ENCODE measurements at regions not wholly inside any gene's neighbourhood (a gene's known extent, or its start where the extent isn't known, plus 50 kb on each side); places are given as distances from the start of the nearest gene placed in this dataset.

GRCh38 chr15:97790180-97790579 lies 170.3 kb upstream of the ARRDC4 start:
- in situ Hi-C loops (cut with HindIII; ENCODE audit: extremely low pct_ligation_motif_present, low pct_unique_long_range_greater_than_20kb) (no loop called here), intact Hi-C loops (cut with micrococcal nuclease; ENCODE audit: unreplicated experiment) (no loop called here)
- ChIA-PET CTCF (ENCODE audit: low intra/inter-chr PET ratio, low total read pairs) (no interaction called here), POLR2A (no interaction called here)
- TF ChIP-seq ZNF749 (CRISPR knock-in tag; IDR thresholded peaks at IDR 0.05; ENCODE audit: borderline replicate concordance) (no peak), SIX1 (CRISPR knock-in tag; IDR thresholded peaks at IDR 0.05; ENCODE audit: borderline replicate concordance) (no peak), TBX3 (IDR thresholded peaks at IDR 0.05; ENCODE audit: borderline replicate concordance) (no peak), MIER2 (CRISPR knock-in tag; IDR thresholded peaks at IDR 0.05) (no peak), RAD51 (IDR thresholded peaks at IDR 0.05; ENCODE audit: borderline replicate concordance) (no peak), ZNF709 (CRISPR knock-in tag; IDR thresholded peaks at IDR 0.05) (no peak), ZBTB33 (CRISPR knock-in tag; IDR thresholded peaks at IDR 0.05) (no peak), ZGPAT (CRISPR knock-in tag; IDR thresholded peaks at IDR 0.05) (no peak), PAF1 (CRISPR knock-in tag; IDR thresholded peaks at IDR 0.05) (no peak), ZNF558 (CRISPR knock-in tag; IDR thresholded peaks at IDR 0.05; ENCODE audit: borderline replicate concordance) (no peak), ZNF20 (CRISPR knock-in tag; IDR thresholded peaks at IDR 0.05) (no peak), HMG20A (CRISPR knock-in tag; IDR thresholded peaks at IDR 0.05; ENCODE audit: borderline replicate concordance) (no peak), ZSCAN29 (CRISPR knock-in tag; conservative IDR thresholded peaks at IDR 0.05) (no peak)
- Histone ChIP-seq H3K79me2 (ENCODE audit: insufficient read depth, low read length) (no peaks in the 10 kb centered on the region), H2AFZ (ENCODE audit: low read length) (no peak overlapping the region), H3K9ac (ENCODE audit: insufficient read depth, low read depth, low read length) (no peak overlapping the region), H3K27me3 (ENCODE audit: control insufficient read depth in 1 of 2, insufficient read depth in 2 of 2, low read length in 2 of 2) (no peaks in the 10 kb centered on the region), H3K4me1 (ENCODE audit: insufficient read depth, low read length) (no peaks in the 10 kb centered on the region), H3K27ac (ENCODE audit: extremely low read length, insufficient read depth, low read length) (no peak overlapping the region), H3K4me3 (replicated peaks in 1 of 3; ENCODE audit: insufficient read depth in 1 of 3, low read depth in 2 of 3, low read length in 3 of 3) (no peak overlapping the region), H3K36me3 (replicated peaks in 1 of 2; ENCODE audit: control insufficient read depth in 1 of 2, insufficient read depth in 2 of 2, low read length in 2 of 2) (no peaks in the 10 kb centered on the region), H4K20me1 (ENCODE audit: insufficient read depth, low read length) (no peaks in the 10 kb centered on the region), H3K4me2 (ENCODE audit: low read depth, low read length) (no peak overlapping the region), H3K9me3 (ENCODE audit: low read length) (no peaks in the 10 kb centered on the region)
- FAIRE-seq: no peak
- ATAC-seq: no peak
- no TSS peak for BruUV-seq (replicated peaks)
- DNase-seq (ENCODE audit: low spot score): no peak

Data from HepG2 (cell line).